Dermis blood vessel endothelial cell (primary cell): ENCODE measurements at regions not wholly inside any gene's neighbourhood (a gene's known extent, or its start where the extent isn't known, plus 50 kb on each side); places are given as distances from the start of the nearest gene placed in this dataset.
"Not testable (repeated sequence)": the region's sequence is repeated elsewhere in the genome, so short reads cannot be mapped to it uniquely, and the experiment has no call there.

Source experiments
- DNase-seq: peaks from one replicate; pipeline ENCODE4 v3.0.0; 2010

- not testable (repeated sequence) for DNase-seq
These were observed 311.7 kb downstream of the BCL2L11 start for GRCh38 chr2:111432423-111432822.

DNA sequence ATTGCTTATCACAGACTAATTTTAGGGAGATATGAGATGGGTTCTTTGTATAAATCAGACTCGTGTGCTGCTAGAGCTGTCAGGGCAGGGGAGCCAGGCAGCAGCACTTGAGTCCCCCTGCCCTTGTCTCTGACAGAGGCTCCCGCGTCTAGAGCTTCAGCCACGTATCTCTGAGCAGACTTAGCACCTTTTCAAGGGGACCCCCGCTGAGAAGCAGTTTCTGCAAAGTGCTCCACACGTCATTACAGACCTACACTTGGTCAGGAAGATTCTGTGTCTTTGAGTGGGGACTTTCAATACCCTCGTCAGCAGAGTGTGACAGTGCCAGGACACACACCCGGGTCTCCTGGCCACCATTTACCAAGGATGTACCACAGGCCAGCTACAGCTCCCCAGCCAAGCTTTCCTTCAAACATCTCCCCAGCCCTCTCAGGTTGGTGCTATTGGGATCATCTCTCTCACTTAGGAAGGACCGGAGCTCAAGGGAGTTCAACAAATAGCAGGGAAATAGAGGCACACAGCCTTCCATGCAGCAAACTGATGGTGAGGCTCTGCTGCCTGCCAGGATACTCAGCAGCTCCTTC is 312.3 kb downstream of the BCL2L11 start:
- DNase-seq = not testable (repeated sequence)

GRCh38 chr2:111433892-111434607 is 313.3 kb downstream of the BCL2L11 start:
- not testable (repeated sequence) for DNase-seq

DNA sequence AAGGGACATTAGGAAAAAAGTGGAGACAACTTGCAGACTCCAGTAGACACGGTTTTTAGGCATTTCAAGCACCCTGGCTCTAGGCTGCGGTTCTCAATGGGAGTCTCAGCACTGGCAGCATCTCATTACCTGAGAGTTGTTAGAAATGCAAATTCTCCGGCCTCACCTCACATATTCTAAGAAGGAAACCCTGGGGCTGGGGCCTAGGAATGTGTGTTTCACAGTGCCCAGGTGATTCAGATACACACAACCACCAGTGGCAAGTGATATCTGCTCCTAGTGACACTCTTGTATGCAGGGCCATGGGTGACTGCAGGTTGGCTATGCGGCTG is 313.9 kb downstream of the BCL2L11 start:
- not testable (repeated sequence) for DNase-seq

DNA sequence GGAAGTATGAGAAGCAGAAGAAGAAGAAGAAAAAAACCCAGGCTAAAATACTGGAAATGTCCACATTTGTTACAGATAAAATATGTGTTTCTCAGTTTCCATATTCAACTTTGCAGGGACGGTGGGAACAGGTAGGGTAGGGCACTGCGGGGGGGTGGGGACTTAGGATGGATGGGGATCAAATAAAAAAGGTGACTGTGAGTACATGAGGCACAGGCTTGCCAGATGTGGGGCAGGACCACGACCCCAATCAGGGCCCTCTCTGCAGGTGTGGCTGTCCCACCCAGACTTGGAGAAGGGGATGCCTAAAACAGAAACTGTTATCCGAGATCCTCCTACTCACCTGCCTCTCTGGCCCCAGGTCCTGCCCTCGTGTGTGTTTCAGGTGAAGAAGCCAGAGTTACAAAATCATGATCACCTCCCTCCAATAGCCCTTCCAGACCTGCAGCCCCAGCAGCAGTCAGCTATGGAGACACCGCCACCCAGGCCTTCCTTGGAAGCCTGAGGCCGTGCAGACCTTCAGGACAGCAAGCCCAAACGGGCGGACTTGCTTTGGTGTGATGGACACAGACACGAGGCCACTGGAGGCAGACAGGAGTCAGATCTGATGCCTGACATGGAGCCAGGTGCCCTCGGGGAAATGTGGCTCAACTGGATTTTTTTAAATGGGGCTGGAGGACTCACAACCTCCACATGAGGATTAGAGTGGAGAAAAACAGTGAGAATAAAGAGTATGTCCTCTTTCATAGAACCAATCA is 315.0 kb downstream of the BCL2L11 start:
- DNase-seq = not testable (repeated sequence)

DNA sequence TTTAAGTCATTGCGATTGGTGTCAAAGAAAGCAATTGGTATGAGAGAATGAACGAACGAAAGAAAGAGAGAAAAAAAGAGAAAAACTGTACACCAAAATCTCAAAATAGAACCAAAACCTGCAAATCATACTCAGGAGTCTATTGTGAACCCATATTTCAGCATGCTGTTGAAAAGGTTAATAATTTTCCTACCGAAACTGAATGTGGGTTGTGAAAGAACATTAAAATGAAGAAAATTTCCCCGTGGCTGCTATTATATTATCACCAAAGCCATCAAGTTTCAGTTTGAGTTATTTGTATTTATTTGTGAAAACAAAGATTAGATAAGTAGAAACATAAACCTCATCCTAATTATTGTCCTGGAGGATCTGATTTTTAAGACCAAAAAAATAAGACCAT is 315.7 kb downstream of the BCL2L11 start:
- DNase-seq = not testable (repeated sequence)

DNA sequence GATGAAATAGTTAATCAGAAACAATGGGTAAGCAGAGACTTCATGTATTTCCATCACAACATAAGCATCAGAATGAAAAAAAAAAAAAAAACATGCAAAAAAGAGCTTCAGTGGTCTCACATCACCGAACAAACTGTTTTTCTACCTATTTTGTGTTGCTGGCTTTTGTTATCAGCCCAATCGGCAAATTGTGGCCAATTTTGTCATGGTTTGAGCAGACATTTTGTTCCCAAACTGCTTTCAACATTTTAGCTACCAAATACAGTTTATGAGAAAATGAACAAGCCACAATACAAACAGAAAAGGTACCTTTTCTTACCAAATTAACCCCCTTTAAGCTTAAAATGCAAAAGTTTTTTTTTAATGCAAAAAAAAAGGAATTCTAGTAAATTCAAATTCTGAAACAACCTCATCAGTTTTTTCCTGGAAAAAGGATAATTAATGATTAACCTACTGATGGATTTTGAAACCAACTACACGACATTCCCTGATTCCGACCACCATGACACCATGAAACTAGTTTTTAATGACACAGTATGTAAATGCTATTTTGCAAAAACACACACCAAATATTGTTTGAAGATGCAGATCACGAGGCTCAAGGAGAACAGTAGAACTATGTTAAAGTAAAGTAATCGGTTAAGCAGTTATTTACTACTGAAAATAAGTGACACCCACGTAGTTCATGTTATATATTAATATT is 316.7 kb downstream of the BCL2L11 start:
- DNase-seq = not testable (repeated sequence)

DNA sequence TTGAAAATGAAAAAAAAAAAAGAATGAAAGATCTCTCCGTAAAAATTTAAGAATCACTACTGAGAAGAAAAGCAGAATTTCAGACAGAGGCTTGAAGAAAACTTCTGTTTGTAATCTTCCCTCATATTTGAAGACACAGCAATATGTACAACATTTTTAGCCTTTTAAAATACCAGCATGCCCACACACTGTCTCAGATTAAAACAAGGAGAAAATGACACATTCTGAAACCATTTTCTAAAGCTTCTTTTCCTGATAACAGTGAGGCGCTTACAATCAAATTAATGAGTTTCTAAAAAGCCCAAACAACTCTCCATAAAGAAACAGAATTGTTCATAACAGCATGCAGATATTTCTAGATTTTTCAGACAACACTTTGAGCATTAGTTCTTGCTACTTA is 317.4 kb downstream of the BCL2L11 start:
- DNase-seq = not testable (repeated sequence)

GRCh38 chr2:111439237-111439636 is 318.5 kb downstream of the BCL2L11 start:
- not testable (repeated sequence) for DNase-seq

DNA sequence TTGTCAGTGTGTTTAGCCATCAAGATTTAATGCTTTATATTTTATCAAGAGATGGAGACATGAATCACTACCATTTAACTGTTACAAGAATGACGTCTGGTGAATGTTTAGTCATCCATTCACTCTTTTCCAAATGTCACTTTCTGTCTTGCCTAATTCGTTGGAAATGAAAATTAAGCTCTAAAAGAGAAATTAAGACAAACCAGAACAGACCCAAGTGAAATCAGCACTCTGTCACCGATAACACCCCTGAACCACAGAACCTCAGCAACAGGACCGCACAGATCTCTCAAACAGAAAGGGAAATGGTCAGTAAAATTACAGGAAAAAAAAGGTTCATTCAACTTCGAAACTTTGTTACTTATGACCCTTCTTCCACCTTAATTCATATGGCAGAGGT is 320.9 kb downstream of the BCL2L11 start:
- not testable (repeated sequence) for DNase-seq

DNA sequence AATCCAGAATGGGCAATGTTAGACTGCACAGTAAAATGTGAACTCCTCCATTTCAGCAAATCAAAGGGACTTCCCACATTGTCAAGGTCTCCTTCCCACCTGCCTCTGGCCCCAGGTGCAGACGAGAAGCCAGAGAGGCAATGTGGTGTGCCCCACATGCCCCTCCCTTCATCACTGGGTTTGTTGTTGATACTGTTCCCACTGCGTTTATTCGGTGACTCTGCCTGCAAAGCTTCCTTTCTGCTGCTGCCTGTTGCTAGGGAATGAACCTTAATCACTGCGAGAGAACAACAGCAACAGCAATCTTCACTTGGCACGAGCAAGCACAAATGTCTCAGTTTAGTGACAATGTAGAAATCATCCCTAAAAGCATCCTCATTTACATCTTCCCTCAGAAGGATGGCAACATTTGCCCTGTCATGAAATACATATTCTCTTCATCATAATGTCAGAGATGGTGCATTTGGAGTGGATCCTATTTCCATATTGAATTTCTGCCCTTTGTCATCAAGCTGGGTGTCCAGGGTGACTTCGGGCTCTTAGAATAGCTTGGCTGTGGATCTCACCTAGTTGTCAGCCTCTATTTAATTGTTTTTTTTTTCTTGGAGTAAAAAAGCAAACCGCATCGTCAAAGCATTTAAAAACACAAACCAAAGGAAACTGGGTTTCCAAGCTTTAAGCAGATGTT is 322.2 kb downstream of the BCL2L11 start:
- not testable (repeated sequence) for DNase-seq

DNA sequence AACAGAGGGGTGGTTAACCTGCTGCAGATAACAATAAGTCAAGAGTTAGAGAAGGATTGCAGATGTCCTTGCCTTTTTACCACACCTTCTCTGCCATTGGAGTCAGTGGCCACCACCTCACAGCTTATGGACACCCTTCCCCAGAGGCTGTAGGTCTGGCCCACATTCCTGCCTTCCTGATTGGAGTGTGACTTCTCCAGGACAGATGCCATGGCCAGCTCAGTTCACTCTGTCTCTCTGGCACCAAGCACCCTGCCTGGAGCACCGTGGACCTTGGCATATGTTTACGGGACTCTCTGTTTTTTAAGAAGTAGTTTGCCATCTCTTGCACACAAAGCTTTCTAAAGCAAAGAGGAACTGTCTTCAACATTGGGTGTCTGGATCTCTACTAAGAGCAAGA is 323.8 kb downstream of the BCL2L11 start:
- DNase-seq = not testable (repeated sequence)

DNA sequence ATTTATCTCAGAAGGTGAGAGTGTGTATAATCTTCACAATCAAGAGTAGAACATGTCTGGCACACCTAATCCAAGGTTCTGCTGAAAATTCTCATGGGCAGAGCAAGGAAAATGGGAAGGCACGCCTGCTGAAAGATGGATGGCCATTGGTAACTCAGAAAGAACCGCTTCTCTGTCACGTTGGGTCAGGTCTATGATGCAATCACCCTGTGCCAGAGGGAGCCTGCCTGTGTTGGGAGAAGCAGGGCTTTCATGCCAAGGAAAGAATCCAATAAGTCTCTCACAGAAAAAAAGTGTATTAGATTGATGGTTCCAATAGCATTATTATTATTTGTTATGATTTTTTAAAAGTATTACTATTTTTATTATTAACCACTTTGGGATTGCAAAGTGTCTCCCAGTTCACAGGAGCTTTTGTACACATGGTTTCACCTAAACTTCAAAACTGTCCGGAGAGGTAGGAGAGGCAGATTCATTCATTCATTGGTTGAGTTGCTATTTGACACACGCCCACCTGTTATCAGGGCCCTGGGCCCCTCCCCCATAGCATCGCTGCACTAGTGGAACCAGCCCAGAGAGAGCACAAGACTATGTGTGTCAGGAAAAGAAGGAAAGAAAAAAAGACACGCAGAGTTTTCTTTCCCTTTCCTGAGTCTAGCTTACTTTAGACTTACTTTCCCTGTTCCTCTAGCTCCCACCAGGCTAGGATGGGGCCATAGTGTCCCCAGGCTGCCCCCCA is 324.6 kb downstream of the BCL2L11 start:
- not testable (repeated sequence) for DNase-seq

- DNase-seq = not testable (repeated sequence)
These were observed 325.2 kb downstream of the BCL2L11 start for GRCh38 chr2:111445941-111446340.

DNA sequence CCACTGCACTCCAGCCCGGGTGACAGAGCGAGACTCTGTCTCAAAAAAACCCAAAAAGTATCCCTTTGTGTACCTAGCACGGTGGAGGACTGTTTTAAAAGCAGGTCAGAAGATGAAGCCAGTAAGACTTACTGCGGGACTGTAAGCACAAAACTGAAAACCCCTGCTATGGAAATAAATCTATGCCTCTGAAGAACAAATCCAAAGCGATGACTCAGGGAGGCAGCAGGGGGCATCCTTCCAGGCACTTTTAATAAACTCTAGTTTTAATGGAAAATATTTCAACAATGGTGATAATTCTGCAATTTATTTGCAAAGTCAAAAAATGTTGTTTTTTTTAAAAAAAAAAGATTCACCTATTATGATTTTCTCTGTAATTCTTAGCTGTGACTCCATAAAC is 326.8 kb downstream of the BCL2L11 start:
- DNase-seq = not testable (repeated sequence)

DNA sequence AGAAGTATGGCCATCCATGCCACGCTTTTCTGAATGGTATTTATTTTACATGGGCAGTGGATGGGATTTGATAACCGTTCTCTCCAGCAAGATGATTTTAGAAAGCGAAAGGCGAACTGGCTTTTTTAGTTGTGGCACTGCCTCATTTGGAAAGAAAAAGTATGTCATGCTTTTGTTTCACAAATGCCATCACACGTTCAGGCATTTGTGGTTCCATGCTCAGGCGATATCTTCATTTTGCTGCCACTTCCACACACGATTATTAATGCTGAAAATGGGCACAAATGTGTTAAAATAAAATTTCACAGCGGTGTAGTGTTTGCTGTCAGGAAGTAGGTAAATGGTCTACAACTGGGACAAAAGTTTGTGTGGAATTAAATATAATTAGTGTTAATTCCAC is 328.1 kb downstream of the BCL2L11 start:
- DNase-seq = not testable (repeated sequence)

GRCh38 chr2:111450526-111450925 is 329.8 kb downstream of the BCL2L11 start:
- DNase-seq = peak; percentile 35

- DNase-seq = not testable (repeated sequence)
These were observed 331.0 kb downstream of the BCL2L11 start for GRCh38 chr2:111451692-111452199.

DNA sequence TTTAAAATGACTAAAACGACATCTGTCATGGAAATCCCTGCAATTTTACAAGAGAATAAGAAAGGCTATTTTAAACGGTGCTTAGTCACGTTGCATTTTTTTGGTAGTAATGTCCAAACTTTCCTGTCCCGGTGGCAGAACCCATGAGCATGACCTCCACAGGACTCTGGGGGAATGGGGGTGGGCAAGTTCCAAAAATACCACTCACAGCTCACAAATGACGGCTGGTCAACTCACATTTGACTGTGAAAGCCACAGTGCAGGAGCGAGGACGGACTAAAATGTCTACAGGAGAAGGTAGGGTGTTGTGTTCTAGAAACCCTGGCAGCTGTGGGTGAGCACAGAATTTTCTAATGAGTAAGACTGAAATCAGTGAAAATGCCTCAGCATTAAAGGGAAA is 331.5 kb downstream of the BCL2L11 start:
- not testable (repeated sequence) for DNase-seq

DNA sequence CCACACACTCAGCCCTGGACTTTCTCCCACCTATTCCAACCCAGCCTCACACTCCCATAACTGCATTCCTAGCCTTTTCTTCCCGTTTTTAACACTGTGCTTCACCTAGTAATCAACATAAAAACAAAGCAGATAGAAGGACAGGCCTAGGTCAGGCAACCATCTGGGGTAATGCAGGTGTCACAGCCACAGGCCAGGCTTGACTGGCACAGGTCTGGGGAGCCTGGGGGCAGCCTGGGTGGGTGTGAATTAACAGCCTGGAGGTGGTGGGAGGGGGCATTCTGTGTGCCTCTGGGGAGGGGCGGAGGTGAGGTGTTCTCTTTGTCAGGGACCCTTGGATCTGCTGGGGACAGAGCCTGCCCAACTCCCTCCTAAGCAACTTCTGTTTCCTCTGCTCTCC is 332.6 kb downstream of the BCL2L11 start:
- not testable (repeated sequence) for DNase-seq

GRCh38 chr2:111453816-111454215 is 333.1 kb downstream of the BCL2L11 start:
- not testable (repeated sequence) for DNase-seq
